ENCODE measurements at regions not wholly inside any gene's neighbourhood (a gene's known extent, or its start where the extent isn't known, plus 50 kb on each side); places are given as distances from the start of the nearest gene placed in this dataset.
A peak's percentile ranks its signal among the peaks of the same experiment; 100 is the strongest.

DNA sequence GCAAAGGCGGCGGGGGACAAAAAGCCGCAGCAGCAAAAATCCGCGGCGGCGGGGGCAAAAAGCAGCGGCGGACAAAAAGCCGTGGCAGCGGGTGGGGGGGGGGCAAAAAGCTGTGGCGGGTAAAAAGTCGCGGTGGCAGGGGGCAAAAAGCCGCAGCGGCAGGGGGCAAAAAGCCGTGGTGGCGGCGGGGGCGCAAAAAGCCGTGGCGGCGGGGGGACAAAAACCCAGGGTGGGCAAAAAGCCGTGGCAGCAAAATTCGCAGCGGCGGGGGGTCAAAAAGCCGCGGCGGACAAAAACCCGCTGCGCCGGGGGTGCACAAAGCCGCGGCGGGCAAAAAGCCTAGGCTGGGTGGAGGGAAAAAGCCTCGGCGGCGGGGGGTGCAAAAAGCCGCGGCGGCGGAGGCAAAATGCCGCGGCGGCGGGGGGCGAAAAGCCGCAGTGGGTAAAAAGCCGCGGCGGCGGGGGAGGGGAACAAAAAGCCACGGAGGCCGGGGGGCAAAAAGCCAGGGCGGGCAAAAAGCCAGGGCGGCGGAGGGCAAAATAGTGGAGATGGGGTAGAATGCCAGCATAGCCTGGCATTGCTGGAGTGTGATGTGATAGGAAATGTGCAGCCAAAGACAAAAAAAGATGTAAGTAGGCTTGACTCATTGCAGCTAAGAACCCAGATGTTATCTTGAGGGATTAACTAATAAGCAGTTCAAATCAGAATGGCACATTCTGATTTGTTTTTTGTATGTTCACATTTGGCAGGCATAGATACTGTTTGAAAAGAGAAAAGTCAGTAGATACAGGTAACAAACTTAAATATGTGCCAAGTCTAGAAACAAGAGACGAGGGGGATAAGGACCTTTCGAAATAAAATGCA, 1076.3 kb downstream of the RPIA start:
- TF ChIP-seq POLR2AphosphoS5 (IDR thresholded peaks at IDR 0.05; ENCODE audit: borderline replicate concordance, low read depth, low read length) (no peak), EZH2 (IDR thresholded peaks at IDR 0.05) (peak; percentile 99)

Data from SK-N-MC (cell line).